Neural progenitor cell (in vitro differentiated cells): ENCODE measurements at regions not wholly inside any gene's neighbourhood (a gene's known extent, or its start where the extent isn't known, plus 50 kb on each side); places are given as distances from the start of the nearest gene placed in this dataset.

Experiments used
- DNase-seq: peaks from one replicate; pipeline ENCODE4 v3.0.0-alpha.2; 2016; ENCODE audit warnings: low spot score
- H2AFZ ChIP-seq: fragments of 200-600 bp; sonication (generic); replicated peaks from 2 replicates; pipeline ENCODE4 v1.6.1; 2016; ENCODE audit warnings: antibody characterized with exemption
- H3F3A ChIP-seq: fragments of 200-600 bp; sonication (generic); 2 replicates; pipeline ENCODE4 v1.6.1; 2016; ENCODE audit warnings: antibody characterized with exemption, low read depth
- H3K27ac ChIP-seq: fragments of 200-600 bp; sonication (generic); 2 replicates; pipeline ENCODE4 v1.5.1; 2016; ENCODE audit warnings: mild to moderate bottlenecking
- H3K27me3 ChIP-seq: fragments of 200-600 bp; sonication (generic); 2 replicates; pipeline ENCODE4 v1.6.1; 2016; ENCODE audit warnings: mild to moderate bottlenecking, moderate library complexity
- H3K36me3 ChIP-seq: fragments of 200-600 bp; sonication (generic); 2 replicates; pipeline ENCODE4 v1.5.1; 2016
- H3K4me1 ChIP-seq: fragments of 200-600 bp; sonication (generic); 2 replicates; pipeline ENCODE4 v1.6.1; 2016; ENCODE audit warnings: mixed run types
- H3K4me2 ChIP-seq: fragments of 200-600 bp; sonication (generic); 2 replicates; pipeline ENCODE4 v1.6.1; 2016
- H3K4me3 ChIP-seq: fragments of 200-600 bp; sonication (generic); 2 replicates; pipeline ENCODE4 v1.5.1; 2016
- H3K79me2 ChIP-seq: fragments of 200-600 bp; sonication (generic); 2 replicates; pipeline ENCODE4 v1.6.1; 2016; ENCODE audit warnings: low read depth
- H3K9ac ChIP-seq: fragments of 200-600 bp; sonication (generic); 2 replicates; pipeline ENCODE4 v1.6.1; 2016
- H3K9me3 ChIP-seq: fragments of 200-600 bp; sonication (generic); 2 replicates; pipeline ENCODE4 v1.5.1; 2016; ENCODE audit warnings: low read depth
- H4K20me1 ChIP-seq: fragments of 200-600 bp; sonication (generic); 2 replicates; pipeline ENCODE4 v1.6.1; 2016; ENCODE audit warnings: low read depth
- H3K27ac Mint-ChIP-seq: 3 replicates; pipeline ENCODE4 v1.8.0; 2021; ENCODE audit warnings: mixed read lengths
- H3K27me3 Mint-ChIP-seq: 2 replicates; pipeline ENCODE4 v1.8.0; 2022; ENCODE audit warnings: low read depth, mild to moderate bottlenecking, inconsistent platforms, moderate library complexity, mixed read lengths; ENCODE audit not compliant: insufficient read depth
- H3K36me3 Mint-ChIP-seq: 3 replicates; pipeline ENCODE4 v1.8.0; 2021; ENCODE audit warnings: mixed read lengths
- H3K4me1 Mint-ChIP-seq: 3 replicates; pipeline ENCODE4 v1.8.0; 2021; ENCODE audit warnings: mixed read lengths
- H3K4me3 Mint-ChIP-seq: 3 replicates; pipeline ENCODE4 v1.8.0; 2021; ENCODE audit warnings: mild to moderate bottlenecking, moderate library complexity, mixed read lengths
- H3K9me3 Mint-ChIP-seq: 3 replicates; pipeline ENCODE4 v1.8.0; 2020; ENCODE audit warnings: mixed read lengths
- CTCF ChIP-seq: fragments of 200-600 bp; sonication (generic); IDR thresholded peaks from 2 replicates; pipeline ENCODE4 v1.5.1; 2017; ENCODE audit warnings: antibody characterized with exemption, mild to moderate bottlenecking
- EZH2 ChIP-seq: fragments of 200-600 bp; sonication (generic); IDR thresholded peaks from 2 replicates; pipeline ENCODE4 v1.6.1; 2017; ENCODE audit warnings: antibody characterized with exemption, mild to moderate bottlenecking, moderate library complexity
- EZH2phosphoT487 ChIP-seq: fragments of 200-600 bp; sonication (generic); IDR thresholded peaks from 2 replicates; pipeline ENCODE4 v1.6.1; 2017; ENCODE audit warnings: antibody characterized with exemption

- H3K27ac Mint-ChIP-seq = no peak overlapping the region
- no peaks in the 10 kb centered on the region for H3K4me1 ChIP-seq
- no peak overlapping the region for H2AFZ ChIP-seq
- H3K27me3 ChIP-seq = no peaks in the 10 kb centered on the region
- no peak overlapping the region for H3K4me3 Mint-ChIP-seq
- H3K27me3 Mint-ChIP-seq = no peaks in the 10 kb centered on the region
- TF ChIP-seq EZH2 (no peak), CTCF (no peak), EZH2phosphoT487 (no peak)
- H3K9me3 Mint-ChIP-seq = no peaks in the 10 kb centered on the region
- H4K20me1 ChIP-seq = no peaks in the 10 kb centered on the region
- H3K79me2 ChIP-seq = no peaks in the 10 kb centered on the region
- no peak overlapping the region for H3K27ac ChIP-seq
- DNase-seq = no peak
- no peak overlapping the region for H3K4me2 ChIP-seq
- no peak overlapping the region for H3K4me3 ChIP-seq
- no peaks in the 10 kb centered on the region for H3F3A ChIP-seq
- H3K9ac ChIP-seq = no peak overlapping the region
- no peaks in the 10 kb centered on the region for H3K4me1 Mint-ChIP-seq
- no peaks in the 10 kb centered on the region for H3K9me3 ChIP-seq
- H3K36me3 Mint-ChIP-seq = no peaks in the 10 kb centered on the region
- H3K36me3 ChIP-seq = no peaks in the 10 kb centered on the region
These were observed 106.2 kb upstream of the LGR5 start for GRCh38 chr12:71333418-71333817.

GRCh38 chr12:71329956-71330355 is 109.6 kb upstream of the LGR5 start:
- Histone ChIP-seq H3K9ac (no peak overlapping the region), H2AFZ (peak overlapping the region; percentile 28)
- no peaks in the 10 kb centered on the region for H3K4me1 Mint-ChIP-seq

GRCh38 chr12:71321531-71321930 is 118.1 kb upstream of the LGR5 start:
- Histone ChIP-seq H3K27me3 (no peaks in the 10 kb centered on the region), H3K4me2 (no peak overlapping the region), H3K36me3 (peaks cover 3% of the 10 kb centered on the region), H3K4me3 (no peak overlapping the region), H3K4me1 (no peaks in the 10 kb centered on the region), H3K27ac (no peak overlapping the region), H3K79me2 (no peaks in the 10 kb centered on the region), H2AFZ (no peak overlapping the region), H3K9me3 (peaks cover 23% of the 10 kb centered on the region), H4K20me1 (no peaks in the 10 kb centered on the region), H3F3A (no peaks in the 10 kb centered on the region), H3K9ac (no peak overlapping the region)
- H3K9me3 Mint-ChIP-seq = peaks cover 25% of the 10 kb centered on the region
- H3K4me1 Mint-ChIP-seq = no peaks in the 10 kb centered on the region
- H3K27me3 Mint-ChIP-seq = no peaks in the 10 kb centered on the region
- H3K36me3 Mint-ChIP-seq = peaks cover 1% of the 10 kb centered on the region
- no peak overlapping the region for H3K4me3 Mint-ChIP-seq
- no peak for DNase-seq
- TF ChIP-seq EZH2phosphoT487 (no peak), EZH2 (no peak), CTCF (no peak)
- no peak overlapping the region for H3K27ac Mint-ChIP-seq

More at GRCh38 chr12:71329956-71330355, 109.6 kb upstream of the LGR5 start:
- TF ChIP-seq EZH2 = no peak
- TF ChIP-seq CTCF = no peak
- no peak for TF ChIP-seq EZH2phosphoT487
- no peak overlapping the region for H3K4me3 Mint-ChIP-seq
- no peak overlapping the region for H3K27ac Mint-ChIP-seq
- no peak overlapping the region for H3K4me3 ChIP-seq
- no peaks in the 10 kb centered on the region for H4K20me1 ChIP-seq
- H3K27ac ChIP-seq = no peak overlapping the region
- no peaks in the 10 kb centered on the region for H3K9me3 ChIP-seq
- H3K4me1 ChIP-seq = no peaks in the 10 kb centered on the region
- no peaks in the 10 kb centered on the region for H3K27me3 Mint-ChIP-seq
- no peaks in the 10 kb centered on the region for H3K36me3 Mint-ChIP-seq
- DNase-seq = no peak
- H3K4me2 ChIP-seq = no peak overlapping the region
- no peaks in the 10 kb centered on the region for H3K27me3 ChIP-seq
- no peaks in the 10 kb centered on the region for H3K79me2 ChIP-seq
- H3F3A ChIP-seq = no peaks in the 10 kb centered on the region
- H3K36me3 ChIP-seq = no peaks in the 10 kb centered on the region
- no peaks in the 10 kb centered on the region for H3K9me3 Mint-ChIP-seq
